GM12891 (cell line): ENCODE measurements at regions not wholly inside any gene's neighbourhood (a gene's known extent, or its start where the extent isn't known, plus 50 kb on each side); places are given as distances from the start of the nearest gene placed in this dataset.

ENCODE experiments used
- POLR2A ChIP-seq: IDR thresholded peaks from 2 replicates; pipeline ENCODE4 v1.6.1; 2011; ENCODE audit warnings: low read depth, low read length, control low read depth
- POLR2AphosphoS5 ChIP-seq: IDR thresholded peaks from 2 replicates; pipeline ENCODE4 v1.6.1; 2011; ENCODE audit warnings: low read depth, low read length, control low read depth
- POU2F2 ChIP-seq: IDR thresholded peaks from 2 replicates; pipeline ENCODE4 v1.6.1; 2011; ENCODE audit warnings: low read depth, mild to moderate bottlenecking, control low read depth, low read length, moderate library complexity

GRCh38 chr4:104015680-104016079 is 295.9 kb upstream of the TACR3 start:
- TF ChIP-seq POLR2A (no peak), POLR2AphosphoS5 (no peak), POU2F2 (no peak)
